SK-N-SH treated with all-trans-retinoic acid at 6 μM for 48 hours (cell line): ENCODE measurements at regions not wholly inside any gene's neighbourhood (a gene's known extent, or its start where the extent isn't known, plus 50 kb on each side); places are given as distances from the start of the nearest gene placed in this dataset.
"Not testable (repeated sequence)": the region's sequence is repeated elsewhere in the genome, so short reads cannot be mapped to it uniquely, and the experiment has no call there.

ENCODE experiments used
- ATAC-seq: fragments of 200-7000 bp; cut with Tn5 transposase; 3 replicates; pipeline ENCODE4 v1.9.1; 2020; ENCODE audit warnings: mild to moderate bottlenecking, moderate library complexity
- ARNTL ChIP-seq: fragments of 450-650 bp; formaldehyde crosslinking; IDR thresholded peaks from 2 replicates; pipeline ENCODE4 v1.5.0; 2020; ENCODE audit warnings: low read depth, mild to moderate bottlenecking, moderate library complexity, borderline replicate concordance
- BACH2 ChIP-seq: fragments of 250-450 bp; sonication (Bioruptor Pico); IDR thresholded peaks from 2 replicates; pipeline ENCODE4 v1.9.0; 2021; ENCODE audit warnings: mild to moderate bottlenecking, borderline replicate concordance
- CREB5 ChIP-seq: fragments of 250-450 bp; sonication (Bioruptor Pico); IDR thresholded peaks from 2 replicates; pipeline ENCODE4 v1.5.1; 2020; ENCODE audit warnings: low read depth, mild to moderate bottlenecking, moderate library complexity
- ESRRG ChIP-seq: fragments of 250-450 bp; sonication (Bioruptor Pico); IDR thresholded peaks from 2 replicates; pipeline ENCODE4 v1.6.1; 2021; ENCODE audit warnings: mild to moderate bottlenecking
- GLIS3 ChIP-seq: fragments of 250-450 bp; sonication (Bioruptor Pico); IDR thresholded peaks from 2 replicates; pipeline ENCODE4 v1.5.0; 2020; ENCODE audit warnings: mild to moderate bottlenecking, moderate library complexity
- ISL1 ChIP-seq: fragments of 250-450 bp; sonication (Bioruptor Pico); IDR thresholded peaks from 2 replicates; pipeline ENCODE4 v2.1.2; 2022; ENCODE audit warnings: mild to moderate bottlenecking, moderate library complexity
- PATZ1 ChIP-seq: fragments of 250-450 bp; sonication (Bioruptor Pico); IDR thresholded peaks from 2 replicates; pipeline ENCODE4 v1.8.0; 2020; ENCODE audit warnings: mild to moderate bottlenecking, moderate library complexity, borderline replicate concordance
- PPARA ChIP-seq: fragments of 250-450 bp; sonication (Bioruptor Pico); IDR thresholded peaks from 2 replicates; pipeline ENCODE4 v1.5.0; 2020; ENCODE audit warnings: mild to moderate bottlenecking, borderline replicate concordance
- SNAI2 ChIP-seq: fragments of 250-450 bp; sonication (Bioruptor Pico); IDR thresholded peaks from 2 replicates; pipeline ENCODE4 v1.5.0; 2020; ENCODE audit warnings: mild to moderate bottlenecking, moderate library complexity
- TCF4 ChIP-seq: fragments of 250-450 bp; sonication (Bioruptor Pico); IDR thresholded peaks from 2 replicates; pipeline ENCODE4 v1.8.0; 2021; ENCODE audit warnings: mild to moderate bottlenecking, moderate library complexity, borderline replicate concordance
- TOX ChIP-seq: fragments of 250-450 bp; sonication (Bioruptor Pico); IDR thresholded peaks from 2 replicates; pipeline ENCODE4 v1.8.0; 2021; ENCODE audit warnings: mild to moderate bottlenecking, moderate library complexity, borderline replicate concordance
- TSHZ2 ChIP-seq: fragments of 250-450 bp; sonication (Bioruptor Pico); IDR thresholded peaks from 2 replicates; pipeline ENCODE4 v1.5.0; 2020; ENCODE audit warnings: mild to moderate bottlenecking, moderate library complexity
- ZC3H10 ChIP-seq: fragments of 250-450 bp; sonication (Bioruptor Pico); IDR thresholded peaks from 2 replicates; pipeline ENCODE4 v1.5.1; 2021; ENCODE audit warnings: mild to moderate bottlenecking, moderate library complexity
- ZFP3 ChIP-seq: fragments of 250-450 bp; sonication (Bioruptor Pico); IDR thresholded peaks from 2 replicates; pipeline ENCODE4 v1.5.0; 2020; ENCODE audit warnings: mild to moderate bottlenecking, moderate library complexity
- ZFP30 ChIP-seq: fragments of 450-650 bp; formaldehyde crosslinking; IDR thresholded peaks from 2 replicates; pipeline ENCODE4 v1.5.0; 2022; ENCODE audit warnings: mild to moderate bottlenecking, moderate library complexity
- ZNF565 ChIP-seq: fragments of 450-650 bp; formaldehyde crosslinking; conservative IDR thresholded peaks from 2 replicates; pipeline ENCODE4 v1.5.0; 2020; ENCODE audit warnings: low read depth, mild to moderate bottlenecking, moderate library complexity
- ZNF70 ChIP-seq: fragments of 450-650 bp; formaldehyde crosslinking; IDR thresholded peaks from 2 replicates; pipeline ENCODE4 v1.5.0; 2020; ENCODE audit warnings: mild to moderate bottlenecking, moderate library complexity
- ZNF8 ChIP-seq: fragments of 450-650 bp; formaldehyde crosslinking; IDR thresholded peaks from 2 replicates; pipeline ENCODE4 v1.5.0; 2020; ENCODE audit warnings: mild to moderate bottlenecking, moderate library complexity
- TF ChIP-seq, protein P1 (sequence below): fragments of 250-450 bp; sonication (Bioruptor Pico); IDR thresholded peaks from 2 replicates; pipeline ENCODE4 v1.8.0; 2021; ENCODE audit warnings: low read depth, mild to moderate bottlenecking, moderate library complexity, borderline replicate concordance
- TF ChIP-seq, protein P2 (sequence below): fragments of 250-450 bp; sonication (Bioruptor Pico); IDR thresholded peaks from 2 replicates; pipeline ENCODE4 v1.5.1; 2021; ENCODE audit warnings: mild to moderate bottlenecking, moderate library complexity

DNA sequence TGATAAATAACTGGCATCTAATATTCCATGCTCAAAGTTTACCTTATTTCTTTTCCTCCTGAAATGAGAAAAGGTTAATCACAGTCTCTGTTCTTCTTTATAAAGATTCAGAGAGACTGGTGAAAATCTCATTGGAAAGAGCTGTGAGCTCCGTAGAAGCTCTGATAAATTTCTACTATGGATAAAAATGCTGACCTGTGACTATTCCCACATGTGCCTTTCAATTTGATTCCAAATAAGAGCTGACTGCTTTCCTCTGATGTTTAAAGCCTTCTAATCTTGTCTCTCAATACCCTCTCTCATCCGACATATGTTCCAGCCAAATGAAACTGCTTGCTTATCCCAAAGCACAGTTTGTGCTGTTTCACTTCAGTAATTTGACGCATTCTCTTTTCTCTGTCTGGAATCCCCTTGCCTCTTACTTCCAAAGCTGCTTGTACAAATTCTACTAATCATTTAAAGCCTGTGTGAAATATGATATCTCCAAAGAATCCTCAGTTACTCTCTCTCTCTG is 130.1 kb downstream of the RTP4 start (continued):
- no peak for TF ChIP-seq CREB5 (CRISPR knock-in tag)
- TF ChIP-seq ESRRG, result no peak
- no peak for TF ChIP-seq ISL1

DNA sequence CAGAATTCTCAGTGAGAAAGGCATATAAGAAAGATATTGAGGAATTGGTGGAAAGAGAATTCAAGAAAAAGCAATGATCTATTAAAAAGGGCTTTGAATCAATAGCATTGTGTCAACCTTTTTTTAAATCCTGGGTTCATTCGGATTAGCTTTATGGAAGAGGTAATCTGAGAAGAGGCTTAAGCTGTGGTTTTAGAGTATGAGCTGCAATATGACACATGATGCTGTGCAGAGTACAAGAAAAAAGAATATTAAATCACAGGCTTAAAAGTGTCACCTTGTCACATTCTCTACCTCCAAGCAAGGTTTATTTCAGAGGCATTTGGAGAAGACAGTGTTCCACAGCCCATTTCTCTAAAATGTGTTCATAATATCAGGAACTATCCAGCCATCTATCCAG is 128.9 kb downstream of the RTP4 start:
- TF ChIP-seq GLIS3 (CRISPR knock-in tag) (no peak), TOX (CRISPR knock-in tag) (no peak), SNAI2 (CRISPR knock-in tag) (no peak), PPARA (CRISPR knock-in tag) (no peak), ESRRG (no peak), PATZ1 (CRISPR knock-in tag) (no peak), TSHZ2 (CRISPR knock-in tag) (no peak)
- TF ChIP-seq, protein P1, sequence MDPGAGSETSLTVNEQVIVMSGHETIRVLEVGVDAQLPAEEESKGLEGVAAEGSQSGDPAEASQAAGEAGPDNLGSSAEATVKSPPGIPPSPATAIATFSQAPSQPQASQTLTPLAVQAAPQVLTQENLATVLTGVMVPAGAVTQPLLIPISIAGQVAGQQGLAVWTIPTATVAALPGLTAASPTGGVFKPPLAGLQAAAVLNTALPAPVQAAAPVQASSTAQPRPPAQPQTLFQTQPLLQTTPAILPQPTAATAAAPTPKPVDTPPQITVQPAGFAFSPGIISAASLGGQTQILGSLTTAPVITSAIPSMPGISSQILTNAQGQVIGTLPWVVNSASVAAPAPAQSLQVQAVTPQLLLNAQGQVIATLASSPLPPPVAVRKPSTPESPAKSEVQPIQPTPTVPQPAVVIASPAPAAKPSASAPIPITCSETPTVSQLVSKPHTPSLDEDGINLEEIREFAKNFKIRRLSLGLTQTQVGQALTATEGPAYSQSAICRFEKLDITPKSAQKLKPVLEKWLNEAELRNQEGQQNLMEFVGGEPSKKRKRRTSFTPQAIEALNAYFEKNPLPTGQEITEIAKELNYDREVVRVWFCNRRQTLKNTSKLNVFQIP (CRISPR knock-in tag), result no peak
- TF ChIP-seq, protein P2, sequence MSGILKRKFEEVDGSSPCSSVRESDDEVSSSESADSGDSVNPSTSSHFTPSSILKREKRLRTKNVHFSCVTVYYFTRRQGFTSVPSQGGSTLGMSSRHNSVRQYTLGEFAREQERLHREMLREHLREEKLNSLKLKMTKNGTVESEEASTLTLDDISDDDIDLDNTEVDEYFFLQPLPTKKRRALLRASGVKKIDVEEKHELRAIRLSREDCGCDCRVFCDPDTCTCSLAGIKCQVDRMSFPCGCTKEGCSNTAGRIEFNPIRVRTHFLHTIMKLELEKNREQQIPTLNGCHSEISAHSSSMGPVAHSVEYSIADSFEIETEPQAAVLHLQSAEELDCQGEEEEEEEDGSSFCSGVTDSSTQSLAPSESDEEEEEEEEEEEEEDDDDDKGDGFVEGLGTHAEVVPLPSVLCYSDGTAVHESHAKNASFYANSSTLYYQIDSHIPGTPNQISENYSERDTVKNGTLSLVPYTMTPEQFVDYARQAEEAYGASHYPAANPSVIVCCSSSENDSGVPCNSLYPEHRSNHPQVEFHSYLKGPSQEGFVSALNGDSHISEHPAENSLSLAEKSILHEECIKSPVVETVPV (CRISPR knock-in tag), result no peak
- no peak for ATAC-seq

DNA sequence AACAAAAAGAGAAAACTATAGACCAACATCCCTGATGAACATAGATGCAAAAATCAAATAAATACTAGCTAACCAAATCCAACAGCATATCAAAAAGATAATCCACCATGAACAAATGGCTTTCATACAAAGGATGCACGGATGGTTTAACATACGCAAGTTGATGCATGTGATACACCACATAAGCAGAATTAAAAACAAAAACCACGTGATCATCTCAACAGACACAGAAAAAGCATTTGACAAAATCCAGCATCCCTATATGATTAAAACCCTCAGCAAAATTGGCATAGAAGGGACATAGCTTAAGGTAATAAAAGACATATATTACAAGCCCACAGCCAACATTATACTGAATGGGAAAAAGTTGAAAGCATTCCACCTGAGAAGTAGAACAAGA is 125.9 kb downstream of the RTP4 start:
- not testable (repeated sequence) for ATAC-seq

DNA sequence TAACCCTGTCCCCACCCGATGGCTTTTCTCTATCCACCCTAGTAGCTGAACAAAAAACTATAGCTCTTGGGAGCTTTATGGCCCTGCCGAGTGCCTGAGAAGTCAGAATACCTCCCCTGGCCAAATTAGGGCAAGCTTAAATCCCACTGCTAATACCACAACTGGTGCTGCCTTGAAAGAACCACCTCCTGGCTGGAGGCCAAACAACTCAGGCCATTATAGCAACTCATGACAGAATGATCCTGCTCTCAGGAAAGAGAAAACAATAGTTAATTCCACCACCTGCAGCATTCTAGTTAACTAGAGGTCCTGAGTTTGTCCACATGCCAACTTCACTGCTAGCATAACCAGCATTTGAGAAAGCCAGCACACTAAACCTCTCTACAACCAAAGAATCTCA is 123.2 kb downstream of the RTP4 start:
- no peak for ATAC-seq
- TF ChIP-seq ZFP30 (CRISPR knock-in tag) (no peak), CREB5 (CRISPR knock-in tag) (no peak), PATZ1 (CRISPR knock-in tag) (no peak), ZNF8 (no peak), BACH2 (CRISPR knock-in tag) (no peak), TOX (CRISPR knock-in tag) (no peak), SNAI2 (CRISPR knock-in tag) (no peak), ZFP3 (CRISPR knock-in tag) (no peak), ZNF70 (CRISPR knock-in tag) (no peak), ZNF565 (CRISPR knock-in tag) (no peak), GLIS3 (CRISPR knock-in tag) (no peak), ZC3H10 (CRISPR knock-in tag) (no peak), TCF4 (CRISPR knock-in tag) (no peak), ARNTL (CRISPR knock-in tag) (no peak)
- TF ChIP-seq, protein P1 (CRISPR knock-in tag), result no peak
- TF ChIP-seq, protein P2 (CRISPR knock-in tag), result no peak
